NCI-H774 (cell line): ENCODE measurements at regions not wholly inside any gene's neighbourhood (a gene's known extent, or its start where the extent isn't known, plus 50 kb on each side); places are given as distances from the start of the nearest gene placed in this dataset.

Experiments
- DNase-seq: peaks from one replicate; lab custom pipeline; 2025; lab: John Stamatoyannopoulos, UW

DNA sequence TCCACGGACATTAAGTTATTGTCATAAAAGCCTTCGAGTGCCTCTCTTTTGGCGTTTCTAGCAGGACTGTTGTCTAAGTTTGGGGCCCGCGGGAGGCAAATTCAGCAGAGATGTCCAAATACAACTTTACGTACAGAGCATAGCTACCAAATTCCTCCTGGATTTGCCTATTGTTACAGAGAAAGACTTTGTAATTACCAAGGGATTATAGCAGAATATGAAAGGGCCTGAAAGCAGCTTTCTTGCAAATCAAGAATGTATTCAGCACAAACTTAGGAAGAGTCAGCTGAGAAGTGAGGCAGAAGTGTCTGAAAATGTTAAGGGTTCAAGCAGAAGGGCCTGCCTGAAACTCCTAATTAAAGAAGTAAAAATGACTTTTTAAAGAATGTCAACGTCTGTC, 1053.5 kb upstream of the TENM3 start:
- no peak for DNase-seq

- no peak for DNase-seq
Observed at GRCh38 chr4:181193131-181193930, 1049.9 kb upstream of the TENM3 start.

- DNase-seq, result no peak
Observed at GRCh38 chr4:181194096-181194495, 1049.1 kb upstream of the TENM3 start.

DNA sequence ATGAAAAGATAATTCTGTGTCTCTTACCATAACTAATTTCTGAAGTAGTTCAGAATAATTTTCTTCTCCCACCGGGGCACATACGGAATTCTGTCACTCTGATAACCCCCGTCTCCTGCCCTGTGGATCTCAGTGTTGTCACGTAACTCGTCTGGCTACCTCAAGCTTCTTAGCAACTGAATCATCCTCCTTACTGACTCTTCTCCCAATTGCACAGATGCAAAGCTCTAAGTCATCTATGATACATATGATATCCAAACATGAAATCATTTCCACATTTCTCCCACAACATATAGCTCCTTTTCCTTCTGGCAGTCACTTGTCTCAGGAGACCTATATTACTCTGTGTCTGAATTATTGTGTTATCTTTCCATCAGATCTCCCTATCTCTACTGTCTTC, 1043.1 kb upstream of the TENM3 start:
- DNase-seq, result no peak

DNA sequence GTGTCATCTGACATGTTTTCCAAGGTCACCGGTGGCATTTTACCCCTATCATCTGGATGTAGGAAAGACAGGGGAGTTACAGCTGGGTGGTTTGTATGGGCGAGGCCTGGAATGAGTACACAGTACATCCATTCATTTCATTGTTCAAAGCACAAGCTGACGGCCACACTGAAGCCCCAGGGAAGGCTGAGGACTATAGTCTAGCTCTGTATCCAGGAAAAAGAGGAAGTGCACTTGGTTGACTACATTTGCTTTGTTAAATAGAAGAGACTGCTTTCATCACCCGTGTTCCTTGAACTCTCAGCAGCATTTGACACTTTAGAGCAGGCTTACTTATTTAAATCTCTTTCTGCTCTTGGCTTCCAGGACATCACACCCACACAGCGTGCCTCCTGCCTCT, 1041.0 kb upstream of the TENM3 start:
- DNase-seq, result no peak

DNA sequence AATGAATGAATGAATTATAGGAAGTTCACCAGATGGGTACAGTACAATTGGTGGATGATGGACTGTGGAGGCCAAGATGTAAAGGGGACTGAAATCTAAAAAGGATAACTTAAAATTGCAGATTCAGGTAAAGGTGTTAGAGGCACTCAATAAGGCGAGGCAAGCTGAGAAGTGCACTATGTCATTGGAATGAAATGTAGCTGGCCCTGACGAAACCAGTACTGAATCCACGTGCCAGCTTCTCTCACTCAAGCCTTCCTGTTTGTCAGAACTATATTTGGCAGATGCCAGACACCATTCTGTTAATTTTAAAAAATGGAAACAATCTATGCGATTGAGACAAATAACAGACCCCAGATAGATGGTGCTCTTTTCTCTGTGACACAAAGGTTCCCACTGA, 1039.1 kb upstream of the TENM3 start:
- DNase-seq, result no peak

- no peak for DNase-seq
Observed at GRCh38 chr4:181213551-181213950, 1029.7 kb upstream of the TENM3 start.

- DNase-seq, result no peak
Observed at GRCh38 chr4:181216501-181216900, 1026.7 kb upstream of the TENM3 start.

GRCh38 chr4:181219783-181220416, 1023.3 kb upstream of the TENM3 start:
- no peak for DNase-seq

- DNase-seq, result no peak
Observed at GRCh38 chr4:181224852-181225251, 1018.4 kb upstream of the TENM3 start.

GRCh38 chr4:181225616-181226261, 1017.5 kb upstream of the TENM3 start:
- DNase-seq, result no peak

- no peak for DNase-seq
Observed at GRCh38 chr4:181234951-181235680, 1008.1 kb upstream of the TENM3 start.

- DNase-seq, result no peak
Observed at GRCh38 chr4:181245326-181245725, 997.9 kb upstream of the TENM3 start.

- no peak for DNase-seq
Observed at GRCh38 chr4:181249031-181249430, 994.2 kb upstream of the TENM3 start.

DNA sequence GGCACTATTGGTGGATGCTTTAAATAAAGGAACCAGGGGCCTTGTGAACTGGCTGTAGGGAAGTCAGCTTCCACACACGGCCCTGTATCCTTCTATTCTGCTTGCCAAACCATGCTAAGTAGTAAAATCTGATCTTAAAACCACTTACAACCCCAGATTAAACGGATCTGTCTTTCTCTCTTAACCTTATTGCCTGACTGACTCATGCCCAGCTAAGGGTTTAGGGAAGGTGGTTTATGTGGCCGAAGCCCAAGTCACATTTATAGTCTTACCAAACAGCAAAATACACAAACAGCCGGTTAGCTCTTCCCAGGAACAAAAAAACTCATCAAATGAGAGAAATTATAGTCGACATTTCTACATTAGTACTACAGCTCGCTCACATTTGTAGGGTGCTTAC, 988.4 kb upstream of the TENM3 start:
- no peak for DNase-seq

DNA sequence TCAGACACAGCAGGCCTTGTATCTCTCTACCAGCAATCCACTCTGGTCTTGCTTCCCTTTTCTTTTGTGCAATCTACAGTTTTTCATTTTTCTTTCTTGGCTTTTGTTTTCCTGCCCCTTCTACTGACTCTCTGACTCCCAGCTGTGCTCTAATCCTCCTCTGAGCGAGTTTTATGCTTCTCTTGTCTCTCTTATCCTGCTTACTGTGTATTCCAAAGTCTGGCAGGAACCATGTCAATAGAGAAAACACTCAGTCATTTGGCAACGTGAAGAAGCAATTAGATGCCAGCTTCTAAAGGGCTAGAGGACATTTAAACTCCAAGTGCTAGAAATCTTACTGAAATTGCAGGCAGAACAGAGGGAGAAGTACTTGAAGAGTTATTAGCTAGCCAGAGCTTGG, 984.6 kb upstream of the TENM3 start:
- DNase-seq, result no peak

GRCh38 chr4:181259081-181259709, 984.0 kb upstream of the TENM3 start:
- no peak for DNase-seq

GRCh38 chr4:181261279-181261678, 981.9 kb upstream of the TENM3 start:
- DNase-seq, result peak; percentile 32

GRCh38 chr4:181264893-181265292, 978.3 kb upstream of the TENM3 start:
- peak; percentile 71 for DNase-seq

GRCh38 chr4:181265370-181265769, 977.8 kb upstream of the TENM3 start:
- peak; percentile 24 for DNase-seq

GRCh38 chr4:181271116-181271640, 972.0 kb upstream of the TENM3 start:
- no peak for DNase-seq

GRCh38 chr4:181272422-181272821, 970.8 kb upstream of the TENM3 start:
- DNase-seq, result peak; percentile 43
